Activated CD8-positive, alpha-beta memory T cell treated with anti-CD3 and anti-CD28 coated beads for 1 hour (primary cell): ENCODE measurements at regions not wholly inside any gene's neighbourhood (a gene's known extent, or its start where the extent isn't known, plus 50 kb on each side); places are given as distances from the start of the nearest gene placed in this dataset.
"Not testable (repeated sequence)": the region's sequence is repeated elsewhere in the genome, so short reads cannot be mapped to it uniquely, and the experiment has no call there.

Experiments used
- DNase-seq, 2 donors: peaks; one replicate each; pipeline ENCODE4 v3.0.0-alpha.2; 2020; ENCODE audit warnings: low read depth in 1 of 2; ENCODE audit errors: extremely low read depth in 1 of 2

- no peak for DNase-seq
Observed at GRCh38 chr3:67981077-67981476, 326.7 kb upstream of the SUCLG2 start.

- no peak for DNase-seq
Observed at GRCh38 chr3:67979342-67979741, 324.9 kb upstream of the SUCLG2 start.

- no peak for DNase-seq
Observed at GRCh38 chr3:67977762-67978161, 323.4 kb upstream of the SUCLG2 start.

- DNase-seq = no peak
Observed at GRCh38 chr3:67976663-67977062, 322.3 kb upstream of the SUCLG2 start.

- no peak for DNase-seq
Observed at GRCh38 chr3:67964596-67964995, 310.2 kb upstream of the SUCLG2 start.

GRCh38 chr3:67957268-67957667 is 302.9 kb upstream of the SUCLG2 start:
- DNase-seq = no peak

- peak; percentile 21 to 36 for DNase-seq
Observed at GRCh38 chr3:67947808-67948508, 293.5 kb upstream of the SUCLG2 start.

GRCh38 chr3:67946436-67946835 is 292.0 kb upstream of the SUCLG2 start:
- no peak for DNase-seq

- no peak for DNase-seq
Observed at GRCh38 chr3:67943546-67943945, 289.1 kb upstream of the SUCLG2 start.

- no peak for DNase-seq
Observed at GRCh38 chr3:67941433-67942030, 287.1 kb upstream of the SUCLG2 start.

GRCh38 chr3:67940210-67940952 is 286.0 kb upstream of the SUCLG2 start:
- DNase-seq = no peak

- DNase-seq = no peak
Observed at GRCh38 chr3:67937498-67938118, 283.2 kb upstream of the SUCLG2 start.

- DNase-seq = not testable (repeated sequence)
Observed at GRCh38 chr3:67930394-67930793, 276.0 kb upstream of the SUCLG2 start.

- no peak for DNase-seq
Observed at GRCh38 chr3:67923796-67924195, 269.4 kb upstream of the SUCLG2 start.

- no peak for DNase-seq
Observed at GRCh38 chr3:67920969-67921368, 266.6 kb upstream of the SUCLG2 start.

GRCh38 chr3:67920311-67920710 is 265.9 kb upstream of the SUCLG2 start:
- DNase-seq = no peak

GRCh38 chr3:67916353-67916752 is 261.9 kb upstream of the SUCLG2 start:
- DNase-seq = no peak

GRCh38 chr3:67907735-67908134 is 253.3 kb upstream of the SUCLG2 start:
- DNase-seq = no peak

GRCh38 chr3:67906261-67906660 is 251.8 kb upstream of the SUCLG2 start:
- no peak for DNase-seq

- DNase-seq = no peak
Observed at GRCh38 chr3:67901681-67902080, 247.3 kb upstream of the SUCLG2 start.

GRCh38 chr3:67898916-67899315 is 244.5 kb upstream of the SUCLG2 start:
- DNase-seq = no peak
